Adipocyte (in vitro differentiated cells): ENCODE measurements at regions not wholly inside any gene's neighbourhood (a gene's known extent, or its start where the extent isn't known, plus 50 kb on each side); places are given as distances from the start of the nearest gene placed in this dataset.

Experiments used
- DNase-seq: peaks from one replicate; pipeline ENCODE4 v3.0.0-alpha.2; 2015; ENCODE audit warnings: low read depth
- H3K27me3 ChIP-seq: replicated peaks from 2 replicates; pipeline ENCODE4 v1.7.0; 2013; ENCODE audit warnings: mild to moderate bottlenecking, low read length, moderate library complexity; ENCODE audit not compliant: control insufficient read depth, insufficient read depth
- H3K36me3 ChIP-seq: 2 replicates; pipeline ENCODE4 v1.7.0; 2013; ENCODE audit warnings: low read length, mild to moderate bottlenecking, moderate library complexity; ENCODE audit not compliant: control insufficient read depth, insufficient read depth, severe bottlenecking
- H3K4me1 ChIP-seq: 2 replicates; pipeline ENCODE4 v1.7.0; 2013; ENCODE audit warnings: mild to moderate bottlenecking, low read length, moderate library complexity; ENCODE audit not compliant: control insufficient read depth, insufficient read depth
- H3K4me3 ChIP-seq: 2 replicates; pipeline ENCODE4 v1.7.0; 2013; ENCODE audit warnings: mild to moderate bottlenecking, low read length, moderate library complexity
- H3K9ac ChIP-seq: 2 replicates; pipeline ENCODE4 v1.7.0; 2013; ENCODE audit warnings: mild to moderate bottlenecking, low read length, moderate library complexity
- H3K9me3 ChIP-seq: 2 replicates; pipeline ENCODE4 v1.7.0; 2013; ENCODE audit warnings: mild to moderate bottlenecking, low read length, moderate library complexity; ENCODE audit not compliant: control insufficient read depth

- no peaks in the 10 kb centered on the region for H3K36me3 ChIP-seq
- no peak overlapping the region for H3K9ac ChIP-seq
- no peak overlapping the region for H3K4me3 ChIP-seq
- no peaks in the 10 kb centered on the region for H3K27me3 ChIP-seq
- peaks cover 56% of the 10 kb centered on the region for H3K4me1 ChIP-seq
- no peak for DNase-seq
- no peaks in the 10 kb centered on the region for H3K9me3 ChIP-seq
These were observed 68.2 kb upstream of the ACSL1 start for GRCh38 chr4:184893801-184894571.

- no peak for DNase-seq
- H3K4me3 ChIP-seq, result peak overlapping the region; percentile 10
- H3K9me3 ChIP-seq, result no peaks in the 10 kb centered on the region
- peak overlapping the region; percentile 17 for H3K9ac ChIP-seq
- H3K4me1 ChIP-seq, result peaks cover 63% of the 10 kb centered on the region
- H3K36me3 ChIP-seq, result no peaks in the 10 kb centered on the region
- no peaks in the 10 kb centered on the region for H3K27me3 ChIP-seq
These were observed 69.4 kb upstream of the ACSL1 start for GRCh38 chr4:184895012-184895695.

GRCh38 chr4:184896868-184897715 is 71.3 kb upstream of the ACSL1 start:
- no peaks in the 10 kb centered on the region for H3K27me3 ChIP-seq
- H3K9me3 ChIP-seq, result no peaks in the 10 kb centered on the region

GRCh38 chr4:184897895-184898294 is 72.1 kb upstream of the ACSL1 start:
- no peak overlapping the region for H3K4me3 ChIP-seq
- no peak overlapping the region for H3K9ac ChIP-seq
- DNase-seq, result no peak
- no peaks in the 10 kb centered on the region for H3K9me3 ChIP-seq
- no peaks in the 10 kb centered on the region for H3K27me3 ChIP-seq
- peaks cover 57% of the 10 kb centered on the region for H3K4me1 ChIP-seq
- no peaks in the 10 kb centered on the region for H3K36me3 ChIP-seq

More at GRCh38 chr4:184896868-184897715, 71.3 kb upstream of the ACSL1 start:
- H3K9ac ChIP-seq, result peak overlapping the region; percentile 24
- no peak overlapping the region for H3K4me3 ChIP-seq
- H3K4me1 ChIP-seq, result peaks cover 59% of the 10 kb centered on the region
- DNase-seq, result peak; percentile 36
- no peaks in the 10 kb centered on the region for H3K36me3 ChIP-seq

- DNase-seq, result no peak
- H3K9ac ChIP-seq, result peak overlapping the region; percentile 52
- H3K4me3 ChIP-seq, result no peak overlapping the region
- no peaks in the 10 kb centered on the region for H3K27me3 ChIP-seq
- peaks cover 55% of the 10 kb centered on the region for H3K4me1 ChIP-seq
- no peaks in the 10 kb centered on the region for H3K36me3 ChIP-seq
- H3K9me3 ChIP-seq, result no peaks in the 10 kb centered on the region
These were observed 73.0 kb upstream of the ACSL1 start for GRCh38 chr4:184898793-184899192.

GRCh38 chr4:184899261-184900134 is 73.7 kb upstream of the ACSL1 start:
- Histone ChIP-seq H3K36me3 (no peaks in the 10 kb centered on the region), H3K27me3 (no peaks in the 10 kb centered on the region), H3K9ac (peak overlapping the region; percentile 52), H3K9me3 (no peaks in the 10 kb centered on the region), H3K4me1 (peaks cover 48% of the 10 kb centered on the region), H3K4me3 (no peak overlapping the region)
- DNase-seq, result peak; percentile 23

- Histone ChIP-seq H3K9ac (no peak overlapping the region), H3K27me3 (no peaks in the 10 kb centered on the region), H3K4me3 (no peak overlapping the region), H3K4me1 (peaks cover 43% of the 10 kb centered on the region), H3K9me3 (no peaks in the 10 kb centered on the region), H3K36me3 (no peaks in the 10 kb centered on the region)
- no peak for DNase-seq
These were observed 74.4 kb upstream of the ACSL1 start for GRCh38 chr4:184900184-184900583.

- Histone ChIP-seq H3K27me3 (no peaks in the 10 kb centered on the region), H3K9ac (no peak overlapping the region), H3K4me3 (no peak overlapping the region), H3K9me3 (no peaks in the 10 kb centered on the region), H3K4me1 (peaks cover 22% of the 10 kb centered on the region), H3K36me3 (no peaks in the 10 kb centered on the region)
- no peak for DNase-seq
These were observed 76.8 kb upstream of the ACSL1 start for GRCh38 chr4:184902550-184902949.

GRCh38 chr4:184906480-184907097 is 80.8 kb upstream of the ACSL1 start:
- no peak for DNase-seq

GRCh38 chr4:184907216-184907615 is 81.4 kb upstream of the ACSL1 start:
- DNase-seq, result no peak
- Histone ChIP-seq H3K4me3 (no peak overlapping the region), H3K36me3 (no peaks in the 10 kb centered on the region), H3K9ac (no peak overlapping the region), H3K4me1 (no peaks in the 10 kb centered on the region), H3K9me3 (peaks cover 15% of the 10 kb centered on the region), H3K27me3 (no peaks in the 10 kb centered on the region)

More at GRCh38 chr4:184906480-184907097, 80.8 kb upstream of the ACSL1 start:
- no peak overlapping the region for H3K9ac ChIP-seq
- no peaks in the 10 kb centered on the region for H3K36me3 ChIP-seq
- no peaks in the 10 kb centered on the region for H3K4me1 ChIP-seq
- no peaks in the 10 kb centered on the region for H3K27me3 ChIP-seq
- H3K9me3 ChIP-seq, result peaks cover 8% of the 10 kb centered on the region
- H3K4me3 ChIP-seq, result no peak overlapping the region
